HEK293 (cell line): ENCODE measurements at regions not wholly inside any gene's neighbourhood (a gene's known extent, or its start where the extent isn't known, plus 50 kb on each side); places are given as distances from the start of the nearest gene placed in this dataset.

Experiments used
- CTCF ChIP-seq: fragments of 450-650 bp; formaldehyde crosslinking; IDR thresholded peaks from 2 replicates; pipeline ENCODE4 v1.5.1; 2016; ENCODE audit warnings: missing biosample characterization, missing genetic modification characterization
- KLF1 ChIP-seq: fragments of 450-650 bp; formaldehyde crosslinking; IDR thresholded peaks from 2 replicates; pipeline ENCODE4 v1.5.1; 2016; ENCODE audit warnings: missing biosample characterization, missing genetic modification characterization
- KLF9 ChIP-seq: fragments of 450-650 bp; formaldehyde crosslinking; IDR thresholded peaks from 2 replicates; pipeline ENCODE4 v1.5.1; 2016; ENCODE audit warnings: missing biosample characterization, missing genetic modification characterization, low read depth
- PBX3 ChIP-seq: sonication (generic); formaldehyde crosslinking; IDR thresholded peaks from 2 replicates; pipeline ENCODE4 v1.8.1; 2022; ENCODE audit warnings: mild to moderate bottlenecking, moderate library complexity, missing genetic modification reagents
- RBAK ChIP-seq: fragments of 450-650 bp; formaldehyde crosslinking; IDR thresholded peaks from 2 replicates; pipeline ENCODE4 v1.5.1; 2016; ENCODE audit warnings: missing biosample characterization, missing genetic modification characterization
- REST ChIP-seq: fragments of 450-650 bp; formaldehyde crosslinking; IDR thresholded peaks from 2 replicates; pipeline ENCODE4 v1.5.1; 2016; ENCODE audit warnings: missing biosample characterization, missing genetic modification characterization
- SETDB1 ChIP-seq: IDR thresholded peaks from one replicate; pipeline ENCODE4 v1.6.1; 2017; ENCODE audit warnings: mild to moderate bottlenecking, low read length, moderate library complexity, mixed read lengths; ENCODE audit not compliant: insufficient read length
- ZBTB8A ChIP-seq: fragments of 450-650 bp; formaldehyde crosslinking; IDR thresholded peaks from 2 replicates; pipeline ENCODE4 v1.5.1; 2016; ENCODE audit warnings: missing biosample characterization, missing genetic modification characterization
- ZFHX2 ChIP-seq: fragments of 450-650 bp; formaldehyde crosslinking; conservative IDR thresholded peaks from 2 replicates; pipeline ENCODE4 v1.5.1; 2016; ENCODE audit warnings: missing biosample characterization, missing genetic modification characterization
- ZNF133 ChIP-seq: fragments of 450-650 bp; formaldehyde crosslinking; IDR thresholded peaks from 2 replicates; pipeline ENCODE4 v1.5.1; 2016; ENCODE audit warnings: missing biosample characterization, missing genetic modification characterization
- ZNF404 ChIP-seq: fragments of 450-650 bp; formaldehyde crosslinking; IDR thresholded peaks from 2 replicates; pipeline ENCODE4 v1.5.1; 2017; ENCODE audit warnings: missing biosample characterization, missing genetic modification characterization
- ZNF510 ChIP-seq: fragments of 450-650 bp; formaldehyde crosslinking; IDR thresholded peaks from 2 replicates; pipeline ENCODE4 v1.5.1; 2018; ENCODE audit warnings: mild to moderate bottlenecking, missing genetic modification characterization, missing biosample characterization; ENCODE audit not compliant: insufficient replicate concordance
- ZNF791 ChIP-seq: fragments of 450-650 bp; formaldehyde crosslinking; IDR thresholded peaks from 2 replicates; pipeline ENCODE4 v1.5.1; 2016; ENCODE audit warnings: missing biosample characterization, missing genetic modification characterization
- ZNF837 ChIP-seq: fragments of 450-650 bp; formaldehyde crosslinking; IDR thresholded peaks from 2 replicates; pipeline ENCODE4 v1.5.1; 2016; ENCODE audit warnings: missing biosample characterization, missing genetic modification characterization

- TF ChIP-seq REST (tag by site-specific recombination) (no peak), KLF1 (no peak), CTCF (tag by site-specific recombination) (no peak), ZNF404 (tag by site-specific recombination) (no peak), PBX3 (CRISPR knock-in tag) (no peak), ZNF791 (no peak), ZNF837 (tag by site-specific recombination) (no peak), SETDB1 (no peak), ZNF510 (tag by site-specific recombination) (no peak), KLF9 (no peak), ZBTB8A (no peak), RBAK (tag by site-specific recombination) (no peak), ZFHX2 (tag by site-specific recombination) (no peak), ZNF133 (tag by site-specific recombination) (no peak)
Measured at GRCh38 chr4:3660086-3660927, 105.9 kb upstream of the ADRA2C start.
